B cell (primary cell): ENCODE measurements at regions not wholly inside any gene's neighbourhood (a gene's known extent, or its start where the extent isn't known, plus 50 kb on each side); places are given as distances from the start of the nearest gene placed in this dataset.

ENCODE experiments used
- CTCF ChIP-seq: fragments of 200-600 bp; IDR thresholded peaks from one replicate; pipeline ENCODE4 v1.8.0; 2022; ENCODE audit warnings: antibody characterized with exemption, mild to moderate bottlenecking
- EZH2 ChIP-seq: IDR thresholded peaks from 2 replicates; pipeline ENCODE4 v1.6.1; 2012; ENCODE audit warnings: borderline replicate concordance, low read depth, mild to moderate bottlenecking, moderate library complexity, low read length; ENCODE audit not compliant: insufficient read depth, poor library complexity, severe bottlenecking

GRCh38 chr18:51952844-51953243, 387.2 kb upstream of the DCC start:
- no peak for TF ChIP-seq CTCF
- no peak for TF ChIP-seq EZH2
